ENCODE measurements at regions not wholly inside any gene's neighbourhood (a gene's known extent, or its start where the extent isn't known, plus 50 kb on each side); places are given as distances from the start of the nearest gene placed in this dataset.

GRCh38 chr4:38497121-38497520, 166.9 kb upstream of the KLF3 start (continued):
- TF ChIP-seq SAP30 (IDR thresholded peaks at IDR 0.05; ENCODE audit: insufficient read depth, insufficient replicate concordance, low read length): no peak
- TF ChIP-seq, protein P1, sequence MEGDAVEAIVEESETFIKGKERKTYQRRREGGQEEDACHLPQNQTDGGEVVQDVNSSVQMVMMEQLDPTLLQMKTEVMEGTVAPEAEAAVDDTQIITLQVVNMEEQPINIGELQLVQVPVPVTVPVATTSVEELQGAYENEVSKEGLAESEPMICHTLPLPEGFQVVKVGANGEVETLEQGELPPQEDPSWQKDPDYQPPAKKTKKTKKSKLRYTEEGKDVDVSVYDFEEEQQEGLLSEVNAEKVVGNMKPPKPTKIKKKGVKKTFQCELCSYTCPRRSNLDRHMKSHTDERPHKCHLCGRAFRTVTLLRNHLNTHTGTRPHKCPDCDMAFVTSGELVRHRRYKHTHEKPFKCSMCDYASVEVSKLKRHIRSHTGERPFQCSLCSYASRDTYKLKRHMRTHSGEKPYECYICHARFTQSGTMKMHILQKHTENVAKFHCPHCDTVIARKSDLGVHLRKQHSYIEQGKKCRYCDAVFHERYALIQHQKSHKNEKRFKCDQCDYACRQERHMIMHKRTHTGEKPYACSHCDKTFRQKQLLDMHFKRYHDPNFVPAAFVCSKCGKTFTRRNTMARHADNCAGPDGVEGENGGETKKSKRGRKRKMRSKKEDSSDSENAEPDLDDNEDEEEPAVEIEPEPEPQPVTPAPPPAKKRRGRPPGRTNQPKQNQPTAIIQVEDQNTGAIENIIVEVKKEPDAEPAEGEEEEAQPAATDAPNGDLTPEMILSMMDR (IDR thresholded peaks at IDR 0.05; ENCODE audit: control extremely low read depth in 1 of 3, insufficient read depth in 1 of 3, low read depth in 1 of 3, low read length in 3 of 3): no peak
- no peak for TF ChIP-seq ASH2L (IDR thresholded peaks at IDR 0.05; ENCODE audit: low read length)
- no peak for TF ChIP-seq HDAC2 (IDR thresholded peaks at IDR 0.05; ENCODE audit: borderline replicate concordance in 1 of 2, low read depth in 2 of 2, low read length in 2 of 2)
